CD4-positive, alpha-beta memory T cell (primary cell): ENCODE measurements at regions not wholly inside any gene's neighbourhood (a gene's known extent, or its start where the extent isn't known, plus 50 kb on each side); places are given as distances from the start of the nearest gene placed in this dataset.
"Not testable (repeated sequence)": the region's sequence is repeated elsewhere in the genome, so short reads cannot be mapped to it uniquely, and the experiment has no call there.

Experiments
- CTCF ChIA-PET: fragments of 350-600 bp; sonication (Branson Sonifier 250); formaldehyde crosslinking; loops from one replicate; lab custom pipeline; 2021; ENCODE audit warnings: inconsistent platforms; ENCODE audit not compliant: partially characterized antibody; lab: Charles Lee
- POLR2A ChIA-PET: fragments of 350-600 bp; sonication (Branson Sonifier 250); formaldehyde crosslinking; loops from one replicate; lab custom pipeline; 2021; ENCODE audit not compliant: partially characterized antibody; lab: Charles Lee
- DNase-seq, 5 donors: peaks; one replicate each; pipeline versions ENCODE4 v3.0.0 to v3.0.0-alpha.2; 2020 to 2022; ENCODE audit warnings: mixed read lengths in 1 of 5
- H3K27ac ChIP-seq: one replicate; pipeline ENCODE4 v1.7.0; 2013; ENCODE audit warnings: low read depth, low read length
- H3K27me3 ChIP-seq: 2 replicates; pipeline ENCODE4 v1.7.0; 2013; ENCODE audit warnings: mild to moderate bottlenecking, low read length, moderate library complexity; ENCODE audit not compliant: insufficient read depth
- H3K36me3 ChIP-seq: 2 replicates; pipeline ENCODE4 v1.7.0; 2013; ENCODE audit warnings: mild to moderate bottlenecking, low read length, moderate library complexity; ENCODE audit not compliant: insufficient read depth
- H3K4me1 ChIP-seq: 2 replicates; pipeline ENCODE4 v1.7.0; 2013; ENCODE audit warnings: mild to moderate bottlenecking, low read length, moderate library complexity; ENCODE audit not compliant: insufficient read depth
- H3K4me3 ChIP-seq, 2 donors: one replicate each; pipeline ENCODE4 v1.7.0; 2013; ENCODE audit warnings: low read length in 2 of 2, mild to moderate bottlenecking in 1 of 2
- H3K9me3 ChIP-seq, 2 donors: one replicate each; pipeline ENCODE4 v1.7.0; 2013; ENCODE audit warnings: low read length in 2 of 2, control low read depth in 1 of 2; ENCODE audit not compliant: control insufficient read depth in 1 of 2
- H3K27ac Mint-ChIP-seq, 7 donors: one replicate each; pipeline ENCODE4 v1.8.0; 2020 to 2021; ENCODE audit warnings: mixed read lengths in 7 of 7, mild to moderate bottlenecking in 6 of 7, inconsistent platforms in 3 of 7, moderate library complexity in 3 of 7
- H3K27me3 Mint-ChIP-seq, 2 donors: one replicate each; pipeline ENCODE4 v1.8.0; 2020 to 2021; ENCODE audit warnings: mixed read lengths in 2 of 2
- H3K36me3 Mint-ChIP-seq, 2 donors: one replicate each; pipeline ENCODE4 v1.8.0; 2020 to 2021; ENCODE audit warnings: mixed read lengths in 2 of 2, inconsistent platforms in 1 of 2, mild to moderate bottlenecking in 1 of 2
- H3K4me1 Mint-ChIP-seq, 4 donors: one replicate each; pipeline ENCODE4 v1.8.0; 2020 to 2021; ENCODE audit warnings: mixed read lengths in 4 of 4, mild to moderate bottlenecking in 1 of 4
- H3K4me3 Mint-ChIP-seq, 8 donors: one replicate each; pipeline ENCODE4 v1.8.0; 2020 to 2021; ENCODE audit warnings: mixed read lengths in 8 of 8, mild to moderate bottlenecking in 7 of 8, moderate library complexity in 6 of 8, inconsistent platforms in 3 of 8
- H3K9me3 Mint-ChIP-seq, 8 donors: one replicate each; pipeline ENCODE4 v1.8.0; 2020 to 2021; ENCODE audit warnings: mixed read lengths in 8 of 8, mild to moderate bottlenecking in 5 of 8, inconsistent platforms in 3 of 8, moderate library complexity in 1 of 8
- intact Hi-C: fragments of 100-400 bp; cut with micrococcal nuclease; formaldehyde crosslinking; loops from one replicate; pipeline ENCODE4 v1.15.1; 2023

- ChIA-PET CTCF (no interaction called here), POLR2A (no interaction called here)
- H3K9me3 ChIP-seq = no peaks in the 10 kb centered on the region
- H3K4me3 Mint-ChIP-seq = no peak overlapping the region
- no peak overlapping the region for H3K27ac ChIP-seq
- no peak for DNase-seq
- no peaks in the 10 kb centered on the region for H3K9me3 Mint-ChIP-seq
- no peak overlapping the region for H3K4me3 ChIP-seq
- H3K4me1 Mint-ChIP-seq = peaks cover 14 to 57% (median 27%) of the 10 kb centered on the region in 4 donors
- intact Hi-C loops = no loop called here
- H3K4me1 ChIP-seq = peaks cover 4% of the 10 kb centered on the region
- H3K36me3 Mint-ChIP-seq = peaks cover 50 to 54% of the 10 kb centered on the region in 2 donors
- no peaks in the 10 kb centered on the region for H3K27me3 Mint-ChIP-seq
- peak overlapping the region in 2 of 7 donors; percentile 4 to 16 for H3K27ac Mint-ChIP-seq
- H3K27me3 ChIP-seq = no peaks in the 10 kb centered on the region
- H3K36me3 ChIP-seq = peaks cover 13% of the 10 kb centered on the region
These were observed 49.9 kb downstream of the ILRUN start for GRCh38 chr6:34646714-34647113.

DNA sequence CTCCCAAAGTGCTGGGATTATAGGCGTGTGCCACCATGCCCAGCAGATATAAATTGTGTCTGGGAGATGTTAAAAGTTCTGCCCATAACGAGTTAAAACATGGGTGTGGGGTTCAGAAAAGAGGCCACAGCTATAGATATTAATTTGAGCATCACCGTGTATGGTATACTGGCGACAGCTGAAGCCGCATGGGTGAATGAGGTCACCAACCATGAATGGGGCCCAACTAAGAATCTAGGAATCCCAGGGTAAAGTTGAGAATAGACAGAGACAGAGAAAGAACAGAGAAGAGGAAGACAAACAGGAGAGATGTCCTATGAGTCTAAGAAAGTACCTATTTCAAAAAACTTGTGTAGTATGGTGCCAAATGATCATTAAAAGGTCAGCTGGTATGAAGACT lies 50.9 kb downstream of the ILRUN start:
- H3K4me1 ChIP-seq = no peaks in the 10 kb centered on the region
- no peaks in the 10 kb centered on the region for H3K27me3 Mint-ChIP-seq
- intact Hi-C loops = no loop called here
- peak overlapping the region in 4 of 7 donors; percentile 13 to 38 (median 18) for H3K27ac Mint-ChIP-seq
- no peaks in the 10 kb centered on the region for H3K9me3 ChIP-seq
- no peak overlapping the region for H3K27ac ChIP-seq
- H3K9me3 Mint-ChIP-seq = no peaks in the 10 kb centered on the region
- peaks cover 14 to 49% (median 26%) of the 10 kb centered on the region in 4 donors for H3K4me1 Mint-ChIP-seq
- ChIA-PET POLR2A (no interaction called here), CTCF (no interaction called here)
- no peak for DNase-seq
- peaks cover 42 to 55% of the 10 kb centered on the region in 2 donors for H3K36me3 Mint-ChIP-seq
- no peak overlapping the region for H3K4me3 ChIP-seq
- H3K27me3 ChIP-seq = no peaks in the 10 kb centered on the region
- no peak overlapping the region for H3K4me3 Mint-ChIP-seq
- H3K36me3 ChIP-seq = peaks cover 13% of the 10 kb centered on the region

- DNase-seq = no peak
- Mint-ChIP-seq H3K27me3 (no peaks in the 10 kb centered on the region), H3K36me3 (peaks cover 44 to 55% of the 10 kb centered on the region in 2 donors), H3K4me3 (no peak overlapping the region), H3K27ac (peak overlapping the region in 4 of 7 donors; percentile 2 to 67 (median 40)), H3K9me3 (no peaks in the 10 kb centered on the region), H3K4me1 (peaks cover 11 to 48% (median 26%) of the 10 kb centered on the region in 4 donors)
- Histone ChIP-seq H3K9me3 (no peaks in the 10 kb centered on the region), H3K4me1 (no peaks in the 10 kb centered on the region), H3K36me3 (peaks cover 13% of the 10 kb centered on the region), H3K27me3 (no peaks in the 10 kb centered on the region), H3K4me3 (no peak overlapping the region), H3K27ac (no peak overlapping the region)
- intact Hi-C loops = no loop called here
- ChIA-PET POLR2A (no interaction called here), CTCF (no interaction called here)
These were observed 51.9 kb downstream of the ILRUN start for GRCh38 chr6:34644716-34645115.

- no peak for DNase-seq
- Histone ChIP-seq H3K27me3 (no peaks in the 10 kb centered on the region), H3K4me3 (no peak overlapping the region), H3K4me1 (peaks cover 3% of the 10 kb centered on the region), H3K9me3 (no peaks in the 10 kb centered on the region), H3K36me3 (peaks cover 13% of the 10 kb centered on the region), H3K27ac (no peak overlapping the region)
- H3K36me3 Mint-ChIP-seq = peaks cover 39 to 56% of the 10 kb centered on the region in 2 donors
- intact Hi-C loops = no loop called here
- CTCF ChIA-PET = interaction anchor here (1.7 to 3.7 kb wide), 2 partner anchors 14 to 34 kb away, joined by 4 to 11 read pairs; no protein-coding TSS in a partner anchor
- no peak overlapping the region for H3K4me3 Mint-ChIP-seq
- H3K27me3 Mint-ChIP-seq = no peaks in the 10 kb centered on the region
- peaks cover 10 to 42% (median 31%) of the 10 kb centered on the region in 4 donors for H3K4me1 Mint-ChIP-seq
- H3K27ac Mint-ChIP-seq = peak overlapping the region in 1 of 7 donors; percentile 10
- POLR2A ChIA-PET = no interaction called here
- H3K9me3 Mint-ChIP-seq = no peaks in the 10 kb centered on the region
These were observed 54.1 kb downstream of the ILRUN start for GRCh38 chr6:34642427-34642826.

DNA sequence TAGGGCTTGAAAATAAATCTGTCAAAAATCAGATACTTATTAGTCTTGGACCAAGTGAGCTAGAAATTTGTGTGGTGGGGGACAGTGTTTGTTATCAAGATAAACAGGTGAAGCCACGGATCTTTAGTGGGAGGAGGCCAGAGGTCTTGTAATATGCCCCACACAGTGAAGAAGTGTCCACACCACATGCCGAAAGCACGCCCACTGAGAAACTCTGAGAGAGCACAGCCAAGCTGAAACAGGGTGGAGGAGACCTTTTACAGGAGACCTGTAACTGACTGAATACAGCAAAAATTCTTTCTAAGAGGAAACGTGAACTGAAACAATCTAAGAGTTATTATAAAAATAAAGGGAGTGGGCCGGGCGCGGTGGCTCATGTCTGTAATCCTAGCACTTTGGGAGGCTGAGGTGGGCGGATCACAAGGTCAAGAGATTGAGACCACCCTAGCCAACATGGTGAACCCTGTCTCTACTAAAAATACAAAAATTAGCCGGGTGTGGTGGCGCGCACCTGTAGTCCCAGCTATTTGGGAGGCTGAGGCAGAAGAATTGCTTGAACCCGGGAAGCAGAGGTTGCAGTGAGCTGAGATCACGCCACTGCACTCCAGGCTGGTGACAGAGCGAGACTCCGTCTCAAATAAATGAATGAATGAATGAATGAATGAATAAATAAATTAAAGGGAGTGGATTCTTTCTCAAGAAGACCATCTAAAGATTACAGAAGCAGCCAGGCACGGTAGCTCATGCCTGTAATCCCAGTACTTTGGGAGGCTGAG lies 56.3 kb downstream of the ILRUN start:
- H3K4me3 Mint-ChIP-seq, H3K27ac ChIP-seq, H3K9me3 ChIP-seq, H3K9me3 Mint-ChIP-seq, H3K36me3 ChIP-seq, H3K27me3 ChIP-seq, H3K4me3 ChIP-seq, H3K4me1 ChIP-seq, DNase-seq, intact Hi-C loops, H3K27me3 Mint-ChIP-seq: not testable (repeated sequence)
- H3K27ac Mint-ChIP-seq = peak overlapping the region in 1 of 7 donors; percentile 31
- H3K4me1 Mint-ChIP-seq = peaks cover 5 to 29% (median 19%) of the 10 kb centered on the region in 4 donors
- H3K36me3 Mint-ChIP-seq = peaks cover 28 to 40% of the 10 kb centered on the region in 2 donors
- ChIA-PET CTCF (interaction anchor here (1.8 to 3.7 kb wide), 3 partner anchors 10 to 151 kb away, joined by 5 to 11 read pairs (median 7); partner anchors contain the start of gene BLTP3A), POLR2A (interaction anchor here (1.1 to 2.1 kb wide), 2 partner anchors 117 to 152 kb away, joined by 4 to 8 read pairs; partner anchors contain the start of genes BLTP3A and SNRPC)

- Histone ChIP-seq H3K4me3 (no peak overlapping the region), H3K27me3 (no peaks in the 10 kb centered on the region), H3K9me3 (no peaks in the 10 kb centered on the region), H3K27ac (no peak overlapping the region), H3K36me3 (no peaks in the 10 kb centered on the region), H3K4me1 (peaks cover 3% of the 10 kb centered on the region)
- H3K27ac Mint-ChIP-seq = peak overlapping the region in 5 of 7 donors; percentile 26 to 87 (median 46)
- H3K9me3 Mint-ChIP-seq = no peaks in the 10 kb centered on the region
- no peak overlapping the region for H3K4me3 Mint-ChIP-seq
- ChIA-PET CTCF (interaction anchor here (0.6 to 3.7 kb wide), 8 partner anchors 11 to 152 kb away, joined by 3 to 11 read pairs (median 4); partner anchors contain the start of genes BLTP3A and SNRPC), POLR2A (interaction anchor here (1.1 to 2.1 kb wide), 2 partner anchors 118 to 153 kb away, joined by 4 to 8 read pairs; partner anchors contain the start of genes BLTP3A and SNRPC)
- DNase-seq = no peak
- H3K27me3 Mint-ChIP-seq = no peaks in the 10 kb centered on the region
- H3K4me1 Mint-ChIP-seq = peaks cover 5 to 23% (median 14%) of the 10 kb centered on the region in 4 donors
- intact Hi-C loops = loop anchor here (5.0 kb wide), 1 partner anchor 118 kb away; the partner anchor contains the start of gene SNRPC
- peaks cover 19 to 34% of the 10 kb centered on the region in 2 donors for H3K36me3 Mint-ChIP-seq
These were observed 57.5 kb downstream of the ILRUN start for GRCh38 chr6:34638834-34639736.
